ENCODE measurements at regions not wholly inside any gene's neighbourhood (a gene's known extent, or its start where the extent isn't known, plus 50 kb on each side); places are given as distances from the start of the nearest gene placed in this dataset.

GRCh38 chr18:21187886-21188285 lies 54.1 kb upstream of the GREB1L start:
- Histone ChIP-seq H3K27ac (ENCODE audit: low read length) (no peak overlapping the region), H3K27me3 (ENCODE audit: low read depth, low read length) (no peaks in the 10 kb centered on the region), H3K4me3 (ENCODE audit: low read depth in 1 of 2, low read length in 2 of 2) (no peak overlapping the region), H3K9me3 (ENCODE audit: control insufficient read depth in 1 of 2, low read length in 2 of 2) (no peaks in the 10 kb centered on the region), H3K36me3 (ENCODE audit: control insufficient read depth in 1 of 2, insufficient read depth in 2 of 2, low read length in 2 of 2) (no peaks in the 10 kb centered on the region), H3K4me1 (ENCODE audit: control insufficient read depth in 1 of 2, insufficient read depth in 2 of 2, low read length in 2 of 2) (no peaks in the 10 kb centered on the region)

GRCh38 chr18:21191596-21192307 lies 50.3 kb upstream of the GREB1L start:
- no peaks in the 10 kb centered on the region for H3K4me1 ChIP-seq (ENCODE audit: control insufficient read depth in 1 of 2, insufficient read depth in 2 of 2, low read length in 2 of 2)
- H3K9me3 ChIP-seq (ENCODE audit: control insufficient read depth in 1 of 2, low read length in 2 of 2) = no peaks in the 10 kb centered on the region
- no peaks in the 10 kb centered on the region for H3K36me3 ChIP-seq (ENCODE audit: control insufficient read depth in 1 of 2, insufficient read depth in 2 of 2, low read length in 2 of 2)
- no peak overlapping the region for H3K27ac ChIP-seq (ENCODE audit: low read length)
- no peaks in the 10 kb centered on the region for H3K27me3 ChIP-seq (ENCODE audit: low read depth, low read length)
- no peak overlapping the region for H3K4me3 ChIP-seq (ENCODE audit: low read depth in 1 of 2, low read length in 2 of 2)

All from muscle layer of duodenum (tissue), 2 donors.